Peyer's patch (tissue), 4 donors: ENCODE measurements at regions not wholly inside any gene's neighbourhood (a gene's known extent, or its start where the extent isn't known, plus 50 kb on each side); places are given as distances from the start of the nearest gene placed in this dataset.

ENCODE experiments used
- DNase-seq, 3 donors: peaks; one replicate each; pipeline ENCODE4 v3.0.0-alpha.2; 2017 to 2019
- H3K27ac ChIP-seq, 4 donors: fragments of 200-600 bp; sonication (generic); one replicate each; pipeline ENCODE4 v1.5.1; 2016 to 2019
- H3K27me3 ChIP-seq, 2 donors: fragments of 200-600 bp; sonication (generic); one replicate each; pipeline ENCODE4 v1.5.1; 2019
- H3K36me3 ChIP-seq, 3 donors: fragments of 200-600 bp; sonication (generic); one replicate each; pipeline ENCODE4 v1.5.1; 2016 to 2019
- H3K4me1 ChIP-seq, 4 donors: fragments of 200-600 bp; sonication (generic); one replicate each; pipeline ENCODE4 v1.5.1; 2016 to 2019
- H3K4me3 ChIP-seq, 4 donors: fragments of 200-600 bp; sonication (generic); 1 replicate in 3 of 4; 2 replicates in 1 of 4; pipeline ENCODE4 v1.5.1; 2016 to 2019; ENCODE audit warnings: mild to moderate bottlenecking in 1 of 4
- H3K9me3 ChIP-seq, 4 donors: fragments of 200-600 bp; sonication (generic); one replicate each; pipeline ENCODE4 v1.5.1; 2016 to 2019; ENCODE audit warnings: mild to moderate bottlenecking in 1 of 4
- CTCF ChIP-seq, 6 experiments: fragments of 450-650 bp in 4 of 6; fragments of 200-600 bp in 2 of 6; sonication (generic) in 1 of 6; IDR thresholded peaks; one replicate each; pipeline ENCODE4 v1.5.1; 2017 to 2019; ENCODE audit warnings: antibody characterized with exemption in 6 of 6, mild to moderate bottlenecking in 3 of 6, moderate library complexity in 1 of 6
- POLR2A ChIP-seq, 2 donors: fragments of 450-650 bp; IDR thresholded peaks; one replicate each; pipeline ENCODE4 v1.5.1; 2017; ENCODE audit warnings: antibody characterized with exemption in 2 of 2, mild to moderate bottlenecking in 2 of 2, moderate library complexity in 2 of 2

DNA sequence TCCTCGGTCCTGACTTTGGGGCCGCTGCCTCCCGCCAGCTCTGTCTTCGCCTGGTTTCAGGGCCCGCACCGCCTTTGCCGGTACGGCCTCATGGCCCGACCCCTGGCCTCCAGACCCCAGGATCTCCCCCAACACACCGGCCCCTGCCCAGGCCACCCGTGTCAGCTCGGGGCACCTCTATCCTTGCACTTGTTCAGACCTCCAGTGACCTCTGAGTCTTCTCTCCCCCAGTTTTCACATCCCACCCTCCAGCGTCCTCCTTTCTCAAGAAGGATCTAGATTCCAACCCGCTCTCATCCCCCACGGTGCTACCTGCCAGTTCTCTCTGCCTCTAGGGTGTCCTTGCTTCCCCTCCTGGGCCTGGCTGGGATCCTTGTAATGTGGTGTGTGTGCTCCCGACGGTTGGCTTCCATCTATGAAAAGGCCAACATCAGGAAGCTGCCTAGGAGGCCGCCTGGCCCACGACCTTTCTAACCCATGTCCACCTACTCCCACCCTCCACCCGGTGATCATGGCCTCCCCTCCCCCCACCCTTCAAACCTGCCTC, 61.1 kb downstream of the SPATA31C2 start:
- Histone ChIP-seq H3K9me3 (no peaks in the 10 kb centered on the region), H3K4me3 (peak overlapping the region in 3 of 4 donors; percentile 38 to 74 (median 72))
- no peak for DNase-seq

DNA sequence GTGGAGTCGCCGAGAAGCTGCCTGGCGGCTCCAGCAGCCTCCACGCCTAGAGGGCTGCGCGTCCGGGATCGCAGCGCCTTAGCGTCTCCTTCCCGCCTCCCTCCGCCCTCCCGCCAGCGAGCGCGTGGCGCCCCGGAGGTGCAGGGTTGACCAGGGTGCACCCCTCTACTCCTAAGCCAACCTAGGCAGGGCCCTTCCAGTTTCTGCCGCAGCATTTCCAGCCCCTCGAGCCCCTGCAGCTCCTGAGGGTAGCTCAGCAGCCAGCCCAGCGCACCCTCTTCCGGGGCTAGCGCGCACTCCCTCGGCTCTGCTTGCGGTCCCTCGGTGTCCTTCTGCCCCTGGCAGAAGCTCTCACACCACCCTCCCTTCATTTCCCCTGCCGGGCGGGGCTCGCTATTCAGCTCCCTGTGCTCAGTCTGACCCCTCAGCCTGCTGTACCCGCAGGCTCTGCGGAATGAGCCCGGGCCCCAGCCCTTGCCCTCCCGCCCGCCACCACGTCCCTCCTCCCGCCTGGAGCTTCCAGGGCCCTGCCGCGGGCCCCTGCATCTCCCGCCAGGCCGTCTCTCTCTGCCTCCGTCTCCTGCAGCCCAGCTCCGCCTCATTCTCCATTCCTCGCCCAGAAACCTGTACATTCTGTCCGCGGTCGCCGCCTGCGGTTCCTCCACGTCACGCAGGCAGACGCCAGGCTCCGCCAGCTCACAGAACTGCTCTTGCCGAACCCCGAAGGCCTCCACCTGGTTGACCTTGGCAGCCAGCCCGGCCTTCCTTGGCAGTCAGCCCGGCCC, 61.8 kb downstream of the SPATA31C2 start:
- TF ChIP-seq POLR2A (IDR thresholded peaks at IDR 0.05) (peak in 1 of 2 donors; percentile 40), CTCF (IDR thresholded peaks at IDR 0.05) (peak in 3 of 6 experiments; percentile 45 to 49 (median 45))
- no peaks in the 10 kb centered on the region for H3K27me3 ChIP-seq
- no peaks in the 10 kb centered on the region for H3K36me3 ChIP-seq
- peak; percentile 19 to 94 (median 90) for DNase-seq
- H3K4me3 ChIP-seq = peak overlapping the region; percentile 26 to 74 (median 55)
- no peaks in the 10 kb centered on the region for H3K9me3 ChIP-seq
- H3K4me1 ChIP-seq = peaks cover 0 to 10% (median 0%) of the 10 kb centered on the region in 4 donors
- peak overlapping the region; percentile 52 to 92 (median 88) for H3K27ac ChIP-seq

More for the DNA sequence above, 61.1 kb downstream of the SPATA31C2 start:
- no peak for TF ChIP-seq CTCF (IDR thresholded peaks at IDR 0.05)
- TF ChIP-seq POLR2A (IDR thresholded peaks at IDR 0.05) = no peak
- peak overlapping the region; percentile 52 to 92 (median 88) for H3K27ac ChIP-seq
- no peaks in the 10 kb centered on the region for H3K27me3 ChIP-seq
- H3K4me1 ChIP-seq = peaks cover 0 to 10% (median 0%) of the 10 kb centered on the region in 4 donors
- no peaks in the 10 kb centered on the region for H3K36me3 ChIP-seq

- TF ChIP-seq POLR2A (IDR thresholded peaks at IDR 0.05) (no peak), CTCF (IDR thresholded peaks at IDR 0.05) (no peak)
- Histone ChIP-seq H3K9me3 (no peaks in the 10 kb centered on the region), H3K4me3 (peak overlapping the region; percentile 26 to 74 (median 55)), H3K4me1 (peaks cover 0 to 10% (median 0%) of the 10 kb centered on the region in 4 donors), H3K27ac (peak overlapping the region; percentile 52 to 92 (median 88)), H3K27me3 (no peaks in the 10 kb centered on the region), H3K36me3 (no peaks in the 10 kb centered on the region)
- no peak for DNase-seq
Observed at GRCh38 chr9:88075966-88076285, 62.3 kb downstream of the SPATA31C2 start.

DNA sequence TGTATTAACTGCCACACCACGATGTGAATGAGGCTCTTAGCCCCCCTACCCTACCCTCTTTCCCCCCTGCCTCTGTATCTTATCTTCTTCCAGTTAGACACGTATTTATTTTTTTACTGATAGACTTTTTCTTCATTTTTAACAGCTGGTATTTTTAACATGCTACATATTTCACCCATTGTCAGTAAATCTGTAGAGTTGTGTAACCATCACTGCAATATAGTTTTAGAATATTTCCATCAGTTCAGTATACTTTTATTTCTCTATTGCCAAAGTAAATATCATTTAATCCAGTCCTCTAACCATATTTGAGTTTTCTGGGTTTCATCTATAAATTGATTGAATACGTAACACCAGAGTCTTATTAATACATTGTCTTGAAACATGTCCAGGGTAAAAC, 62.8 kb downstream of the SPATA31C2 start:
- no peaks in the 10 kb centered on the region for H3K9me3 ChIP-seq
- no peaks in the 10 kb centered on the region for H3K27me3 ChIP-seq
- H3K4me3 ChIP-seq = peak overlapping the region in 2 of 4 donors; percentile 72 to 74
- TF ChIP-seq CTCF (IDR thresholded peaks at IDR 0.05) (no peak), POLR2A (IDR thresholded peaks at IDR 0.05) (no peak)
- DNase-seq = no peak
- peak overlapping the region in 2 of 4 donors; percentile 92 for H3K27ac ChIP-seq
- peaks cover 0 to 10% (median 0%) of the 10 kb centered on the region in 4 donors for H3K4me1 ChIP-seq
- no peaks in the 10 kb centered on the region for H3K36me3 ChIP-seq

DNA sequence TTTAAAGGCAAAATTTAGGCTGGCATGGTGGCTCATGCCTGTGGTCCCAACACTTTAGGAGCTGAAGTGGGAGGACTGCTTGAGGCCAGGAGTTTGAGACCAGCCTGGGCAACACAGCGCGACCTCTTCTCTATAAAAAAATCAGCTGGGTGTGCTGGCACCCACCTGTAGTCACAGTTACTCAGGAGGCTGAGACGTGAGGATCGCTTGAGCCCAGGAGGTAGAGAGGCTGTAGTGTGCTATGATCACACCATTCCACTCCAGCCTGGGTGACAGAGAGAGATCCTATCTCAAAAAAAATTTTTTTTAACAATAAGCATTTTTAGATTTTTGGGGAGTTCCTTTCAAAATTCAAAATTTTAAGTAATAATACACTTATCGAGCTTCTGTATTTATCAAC, 63.3 kb downstream of the SPATA31C2 start:
- Histone ChIP-seq H3K4me3 (no peak overlapping the region), H3K36me3 (no peaks in the 10 kb centered on the region), H3K4me1 (peaks cover 0 to 10% (median 0%) of the 10 kb centered on the region in 4 donors), H3K27me3 (no peaks in the 10 kb centered on the region), H3K9me3 (no peaks in the 10 kb centered on the region), H3K27ac (no peak overlapping the region)
- no peak for TF ChIP-seq CTCF (IDR thresholded peaks at IDR 0.05)
- no peak for TF ChIP-seq POLR2A (IDR thresholded peaks at IDR 0.05)
- no peak for DNase-seq
